NOMO-1 treated with dmso at 0.1 percent for 144 hours (cell line): ENCODE measurements at regions not wholly inside any gene's neighbourhood (a gene's known extent, or its start where the extent isn't known, plus 50 kb on each side); places are given as distances from the start of the nearest gene placed in this dataset.
"Not testable (repeated sequence)": the region's sequence is repeated elsewhere in the genome, so short reads cannot be mapped to it uniquely, and the experiment has no call there.

Experiments
- DNase-seq: peaks from one replicate; lab custom pipeline; 2025; ENCODE audit not compliant: unreplicated experiment; lab: John Stamatoyannopoulos, UW

DNA sequence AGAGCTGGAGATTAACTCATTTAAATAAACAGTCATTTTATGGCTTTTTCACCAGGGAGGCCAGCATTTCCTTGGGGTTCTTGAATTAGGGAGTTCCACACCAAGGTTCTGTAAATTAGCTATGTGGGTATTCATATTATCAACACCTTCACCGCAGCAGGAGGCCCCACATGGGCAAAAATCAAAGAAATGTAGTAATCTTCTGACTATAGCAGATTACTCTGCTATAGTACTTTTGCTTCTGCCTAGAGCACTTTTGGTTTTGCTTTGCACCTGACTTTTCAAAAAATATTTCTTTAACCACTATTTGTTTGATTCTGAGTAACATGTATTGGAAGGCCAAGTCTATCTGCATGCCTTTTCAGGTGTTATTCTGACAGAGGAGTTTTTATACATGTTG is 108.6 kb upstream of the POMZP3 start:
- not testable (repeated sequence) for DNase-seq

DNA sequence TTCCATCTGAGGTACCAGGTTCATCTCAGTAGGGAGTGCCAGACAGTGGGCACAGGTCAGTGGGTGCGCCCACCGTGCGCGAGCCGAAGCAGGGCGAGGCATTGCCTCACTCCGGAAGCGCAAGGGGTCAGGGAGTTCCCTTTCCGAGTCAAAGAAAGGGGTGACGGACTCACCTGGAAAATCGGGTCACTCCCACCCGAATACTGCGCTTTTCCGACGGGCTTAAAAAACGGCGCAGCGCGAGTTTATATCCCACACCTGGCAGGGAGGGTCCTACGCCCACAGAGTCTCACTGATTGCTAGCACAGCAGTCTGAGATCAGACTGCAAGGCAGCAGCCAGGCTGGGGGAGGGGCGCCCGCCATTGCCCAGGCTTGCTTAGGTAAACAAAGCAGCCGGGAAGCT is 101.5 kb upstream of the POMZP3 start:
- DNase-seq: not testable (repeated sequence)

DNA sequence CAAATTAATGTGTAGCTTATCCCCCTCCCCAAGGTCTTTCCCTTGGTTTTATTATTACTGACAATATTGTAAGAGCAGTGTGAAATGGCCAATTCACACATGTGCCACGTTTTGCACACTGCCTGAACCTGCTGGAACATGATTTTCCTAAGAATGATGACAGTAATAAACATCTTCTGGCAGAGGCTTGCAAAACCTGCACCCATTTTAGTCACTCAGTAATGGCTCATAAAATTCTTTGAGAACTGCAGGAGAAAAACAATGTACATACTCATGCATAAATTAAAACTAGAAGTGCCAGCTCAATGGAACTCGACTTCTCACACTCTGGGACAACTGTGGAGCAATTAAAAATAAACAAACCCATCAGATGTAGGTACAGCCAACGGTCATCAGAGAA is 96.8 kb upstream of the POMZP3 start:
- DNase-seq: not testable (repeated sequence)

DNA sequence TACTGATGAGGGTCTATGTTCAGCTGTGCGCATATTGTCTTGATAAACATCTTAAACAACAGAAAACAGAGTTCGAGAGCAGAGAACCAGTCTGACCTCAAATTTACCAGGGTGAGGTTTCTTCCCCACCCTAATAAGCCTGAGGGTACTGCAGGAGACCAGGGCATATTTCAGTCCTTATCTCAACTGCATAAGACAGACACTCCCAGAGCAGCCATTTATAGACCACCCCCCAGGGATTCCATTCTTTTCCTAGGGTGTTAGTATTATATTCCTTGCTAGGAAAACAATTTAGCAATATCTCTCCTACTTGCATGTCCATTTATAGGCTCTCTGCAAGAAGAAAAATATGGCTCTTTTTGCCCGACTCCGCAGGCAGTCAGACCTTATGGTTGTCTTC is 89.5 kb upstream of the POMZP3 start:
- not testable (repeated sequence) for DNase-seq

GRCh38 chr7:76712926-76713325 is 85.8 kb upstream of the POMZP3 start:
- not testable (repeated sequence) for DNase-seq

- not testable (repeated sequence) for DNase-seq
Observed at GRCh38 chr7:76711648-76712047, 84.6 kb upstream of the POMZP3 start.

GRCh38 chr7:76709703-76710102 is 82.6 kb upstream of the POMZP3 start:
- DNase-seq: not testable (repeated sequence)

GRCh38 chr7:76708446-76708845 is 81.4 kb upstream of the POMZP3 start:
- not testable (repeated sequence) for DNase-seq

- not testable (repeated sequence) for DNase-seq
Observed at GRCh38 chr7:76703815-76704214, 76.7 kb upstream of the POMZP3 start.

- peak; percentile 44 for DNase-seq
Observed at GRCh38 chr7:76686277-76686676, 59.2 kb upstream of the POMZP3 start.

GRCh38 chr7:76684737-76685136 is 57.7 kb upstream of the POMZP3 start:
- DNase-seq: not testable (repeated sequence)

DNA sequence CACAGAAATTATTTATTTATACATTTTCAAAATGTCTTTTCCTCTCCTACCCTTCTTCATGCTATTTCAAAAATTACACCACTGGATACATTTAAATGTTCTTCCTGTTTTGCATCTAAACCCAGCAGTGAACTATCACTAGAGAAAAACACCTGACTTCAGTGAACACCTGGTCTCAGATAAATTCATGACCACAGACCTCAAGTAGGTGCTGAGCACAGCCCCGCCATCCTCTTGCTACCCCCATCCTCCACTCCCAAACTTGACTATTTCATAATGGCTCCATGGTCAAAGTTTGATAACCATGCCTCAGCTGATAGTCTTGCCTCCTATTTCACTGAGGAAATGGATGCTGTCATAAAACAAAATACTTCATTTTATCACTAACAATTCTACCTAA is 56.6 kb upstream of the POMZP3 start:
- not testable (repeated sequence) for DNase-seq

DNA sequence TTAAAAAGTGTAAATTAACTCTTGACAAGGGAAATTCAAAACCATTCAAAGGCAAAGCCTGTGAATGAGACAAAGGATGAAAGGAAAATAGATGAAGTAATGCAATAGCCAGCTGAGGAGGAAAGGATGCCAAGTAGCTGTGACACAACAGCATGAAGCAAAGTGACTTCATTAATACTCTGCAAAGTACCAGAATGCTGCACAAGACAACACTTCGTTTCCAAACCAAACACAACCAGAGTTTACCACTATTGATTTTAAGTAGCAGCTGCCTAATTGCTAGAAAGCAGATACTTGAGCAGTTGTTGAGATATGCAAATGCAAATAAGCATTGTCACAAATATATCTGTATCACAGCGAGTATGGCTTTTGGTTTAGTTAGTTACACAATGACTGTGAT is 54.7 kb upstream of the POMZP3 start:
- not testable (repeated sequence) for DNase-seq

DNA sequence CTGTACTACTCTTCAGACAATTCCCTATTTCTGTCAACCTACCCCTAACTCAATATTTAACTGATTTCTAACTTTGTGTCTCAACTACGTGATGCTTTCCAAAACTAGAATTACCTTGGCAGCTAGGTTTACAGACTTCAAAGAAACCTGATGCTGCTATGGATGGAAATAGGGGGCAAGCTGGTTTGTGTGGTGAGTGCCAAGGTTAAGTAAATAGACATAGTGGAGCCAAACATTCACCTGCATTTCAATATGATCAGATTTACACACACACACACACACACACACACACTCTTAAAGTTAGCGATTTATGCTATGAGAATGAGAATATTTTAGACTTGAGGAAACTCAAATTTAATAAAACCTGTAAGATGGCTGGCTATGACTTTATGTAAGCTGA is 52.1 kb upstream of the POMZP3 start:
- not testable (repeated sequence) for DNase-seq

- DNase-seq: not testable (repeated sequence)
Observed at GRCh38 chr7:76678500-76678899, 51.4 kb upstream of the POMZP3 start.

- DNase-seq: not testable (repeated sequence)
Observed at GRCh38 chr7:76676890-76677289, 49.8 kb upstream of the POMZP3 start.
